HuH-7 (cell line): ENCODE measurements at regions not wholly inside any gene's neighbourhood (a gene's known extent, or its start where the extent isn't known, plus 50 kb on each side); places are given as distances from the start of the nearest gene placed in this dataset.
"Not testable (repeated sequence)": the region's sequence is repeated elsewhere in the genome, so short reads cannot be mapped to it uniquely, and the experiment has no call there.

ENCODE experiments used
- DNase-seq: peaks from one replicate; pipeline ENCODE4 v3.0.0; 2011; ENCODE audit warnings: low spot score

DNA sequence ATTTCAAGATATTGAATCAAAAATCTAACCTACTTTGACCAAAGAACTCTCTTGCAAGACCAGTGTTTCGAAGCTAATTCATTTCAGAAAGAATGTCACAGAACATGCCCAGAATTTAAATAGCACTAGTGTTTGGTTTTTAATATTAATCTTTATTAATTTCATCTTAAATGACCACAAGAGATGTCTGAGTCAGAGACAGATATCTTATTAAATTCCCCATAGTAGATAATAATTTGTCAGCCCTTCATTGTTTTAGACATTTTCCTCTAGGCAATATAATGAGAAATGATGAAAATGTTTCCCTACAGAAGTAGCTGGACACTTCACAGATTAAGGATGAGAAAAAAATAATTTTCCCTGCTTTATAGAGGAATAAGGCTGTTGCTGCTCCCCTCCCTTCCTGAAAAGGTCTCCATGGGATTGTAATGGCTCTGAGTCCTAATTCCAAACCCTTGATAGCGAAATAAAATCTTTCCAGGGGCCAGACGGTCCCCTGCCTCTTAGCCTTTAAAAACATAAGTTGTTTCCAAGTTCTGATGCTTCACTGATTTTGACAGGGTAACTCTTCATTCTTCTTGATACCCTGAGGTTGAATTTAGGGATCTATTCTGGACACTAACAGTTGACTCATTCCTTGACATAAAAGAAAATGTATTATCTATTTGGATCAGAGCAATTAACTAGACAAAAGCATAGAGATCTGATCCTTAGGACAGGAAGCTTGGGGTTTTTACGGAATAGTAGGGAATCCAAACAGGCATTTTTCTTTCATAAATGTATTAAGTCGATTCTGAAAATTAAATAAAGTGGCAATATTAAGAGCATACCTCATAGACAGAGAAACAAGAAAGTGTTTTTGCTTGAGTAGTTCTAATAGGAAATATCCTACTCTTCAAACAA, 820.8 kb downstream of the BRINP3 start:
- no peak for DNase-seq

DNA sequence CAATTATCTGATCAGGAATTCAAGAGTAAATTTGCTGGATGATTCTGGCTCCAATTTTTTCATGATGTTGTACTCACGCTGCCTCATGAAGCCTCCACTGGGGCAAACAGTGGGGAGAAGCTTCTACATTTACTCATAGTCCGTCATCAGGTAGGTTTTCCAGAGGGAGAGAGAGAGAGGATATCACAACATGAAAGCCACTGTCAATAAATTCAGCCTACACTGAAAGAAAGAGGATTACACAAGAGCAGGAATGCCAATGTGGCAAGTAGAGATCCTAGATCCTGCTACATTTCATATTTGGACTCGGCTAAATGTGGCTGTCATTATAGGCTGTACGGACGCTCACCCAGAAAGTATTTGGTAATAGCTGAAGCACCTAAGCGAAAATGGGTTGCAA, 819.9 kb downstream of the BRINP3 start:
- no peak for DNase-seq

DNA sequence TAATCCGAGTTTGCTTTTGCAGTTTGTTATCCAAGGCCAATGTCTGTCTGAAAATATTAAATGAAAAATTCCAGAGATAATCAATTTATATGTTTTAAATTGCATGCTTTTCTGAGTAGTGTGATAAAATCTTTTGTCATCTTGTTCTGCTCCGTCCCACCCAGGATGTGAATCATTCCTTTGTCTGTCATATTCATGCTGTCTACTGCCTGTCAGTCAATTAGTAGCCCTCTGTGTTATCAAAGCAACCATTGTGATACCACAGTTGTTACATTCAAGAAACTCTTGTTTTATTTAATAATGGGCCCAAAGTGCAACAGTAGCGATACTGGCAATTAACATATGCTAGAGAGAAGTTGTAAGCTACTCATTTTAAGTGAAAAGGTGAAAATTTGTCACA, 819.3 kb downstream of the BRINP3 start:
- DNase-seq, result no peak

DNA sequence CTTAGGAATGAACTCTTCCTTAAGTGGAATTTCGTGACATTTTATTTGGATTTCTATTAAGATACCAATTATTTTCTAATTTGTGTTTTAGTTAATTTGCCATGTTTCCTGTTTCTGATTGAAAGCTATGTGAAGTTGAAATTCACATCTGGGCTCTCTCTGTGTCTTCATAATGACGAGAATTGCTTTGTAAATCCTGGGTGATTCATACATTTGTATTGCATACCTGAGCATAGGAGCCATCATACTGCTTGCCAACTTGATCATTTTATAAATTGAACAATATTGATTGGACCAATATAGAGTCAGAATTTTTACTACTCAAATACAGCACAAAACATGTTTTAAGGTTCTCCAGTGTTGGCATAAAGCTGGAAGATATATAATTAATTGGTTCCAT, 817.9 kb downstream of the BRINP3 start:
- DNase-seq, result no peak

DNA sequence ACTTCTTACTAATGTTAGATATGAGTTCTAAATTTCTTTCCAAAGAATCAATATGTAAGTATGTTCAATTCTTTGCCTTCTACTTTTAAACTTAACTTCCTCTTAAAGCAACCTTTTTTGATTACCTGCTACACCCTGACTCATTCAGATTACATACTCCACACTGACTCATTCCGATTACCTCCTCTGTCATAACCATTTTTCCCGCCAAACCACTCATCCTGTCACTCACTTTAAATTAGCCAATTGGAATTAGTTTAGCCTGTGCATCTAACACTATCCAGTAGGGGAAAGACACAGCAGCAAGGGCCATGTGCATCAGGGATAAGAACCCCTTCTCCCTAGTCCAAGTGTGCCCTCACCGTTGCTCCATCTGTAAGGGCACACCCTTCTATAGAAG, 815.5 kb downstream of the BRINP3 start:
- DNase-seq, result no peak

DNA sequence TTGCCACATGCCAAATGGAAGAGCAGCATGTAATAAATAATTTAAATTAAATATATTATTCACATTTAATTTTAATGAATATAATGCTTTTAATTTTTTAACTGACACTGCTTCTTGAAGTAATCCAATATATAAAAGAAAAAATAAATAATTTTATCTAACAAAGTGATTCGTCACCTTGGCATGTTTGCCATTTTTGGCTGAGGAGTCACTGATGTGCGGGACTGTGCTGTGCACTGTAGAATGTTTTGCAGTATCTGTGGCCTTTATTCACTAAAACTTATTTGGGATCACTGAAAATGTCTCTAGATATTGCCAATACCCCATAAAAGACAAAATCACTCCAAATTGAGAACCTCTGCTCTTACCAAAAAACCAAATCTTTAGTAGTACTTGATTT, 807.8 kb downstream of the BRINP3 start:
- DNase-seq, result no peak

DNA sequence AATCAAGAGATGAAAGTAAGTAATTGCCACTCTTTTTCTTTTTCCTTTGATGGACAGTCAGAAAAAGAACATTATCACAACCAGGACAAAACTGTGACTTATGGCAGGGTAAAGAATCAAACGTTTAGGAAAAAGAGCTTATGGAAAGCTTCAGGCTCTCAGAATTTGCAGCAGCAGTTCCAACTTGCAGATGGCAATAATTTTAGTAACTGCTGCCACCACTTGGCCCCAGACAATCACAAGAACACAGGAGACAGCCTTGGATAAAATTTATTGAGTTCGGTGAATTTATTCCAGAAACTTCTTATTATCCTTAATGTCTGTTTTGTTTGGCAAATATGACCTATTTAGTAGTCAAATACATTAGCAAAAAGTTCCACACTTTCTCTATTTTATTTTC, 804.4 kb downstream of the BRINP3 start:
- no peak for DNase-seq

DNA sequence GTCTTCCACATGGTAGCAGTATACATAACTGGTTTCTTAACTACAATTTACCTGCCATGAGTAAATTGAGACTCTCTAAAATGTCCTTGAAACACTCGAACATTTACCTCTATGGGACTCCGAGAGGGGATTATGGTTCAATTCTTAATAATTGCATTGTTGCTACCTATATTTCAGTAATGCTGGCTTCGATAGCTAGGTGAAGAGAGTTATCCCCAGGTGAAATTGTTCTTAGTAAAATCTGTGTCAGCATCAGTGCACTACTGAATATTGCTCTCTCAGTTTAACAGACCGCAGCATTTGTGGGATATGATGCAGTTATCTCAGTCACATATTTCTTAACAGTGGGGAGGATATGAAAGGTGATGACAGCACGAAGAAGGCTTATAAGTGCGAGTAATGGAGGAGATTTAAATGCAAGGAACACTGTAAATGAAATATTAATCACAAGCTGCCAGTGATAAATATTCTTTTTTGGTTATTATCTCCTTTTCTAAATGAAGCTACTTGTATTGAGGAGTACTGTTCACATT, 801.9 kb downstream of the BRINP3 start:
- DNase-seq, result no peak

DNA sequence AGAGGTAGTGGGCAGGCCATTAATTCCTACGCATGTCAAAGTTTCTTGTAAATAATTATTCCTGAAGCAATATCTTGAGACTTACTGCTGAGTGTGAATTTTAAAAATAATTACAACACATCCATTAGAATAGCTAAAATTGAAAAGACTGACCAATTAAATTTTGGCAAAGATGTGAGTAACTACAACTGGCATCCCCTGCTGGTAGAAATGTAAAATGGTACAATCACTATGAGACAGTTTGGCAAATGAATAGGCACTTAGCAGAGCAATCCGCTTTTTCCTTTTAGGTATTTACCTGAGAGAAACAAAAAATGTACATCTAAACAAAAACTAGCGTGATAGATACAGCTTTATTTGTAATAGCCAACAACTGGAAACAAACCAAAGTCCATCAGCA, 798.9 kb downstream of the BRINP3 start:
- DNase-seq, result no peak

DNA sequence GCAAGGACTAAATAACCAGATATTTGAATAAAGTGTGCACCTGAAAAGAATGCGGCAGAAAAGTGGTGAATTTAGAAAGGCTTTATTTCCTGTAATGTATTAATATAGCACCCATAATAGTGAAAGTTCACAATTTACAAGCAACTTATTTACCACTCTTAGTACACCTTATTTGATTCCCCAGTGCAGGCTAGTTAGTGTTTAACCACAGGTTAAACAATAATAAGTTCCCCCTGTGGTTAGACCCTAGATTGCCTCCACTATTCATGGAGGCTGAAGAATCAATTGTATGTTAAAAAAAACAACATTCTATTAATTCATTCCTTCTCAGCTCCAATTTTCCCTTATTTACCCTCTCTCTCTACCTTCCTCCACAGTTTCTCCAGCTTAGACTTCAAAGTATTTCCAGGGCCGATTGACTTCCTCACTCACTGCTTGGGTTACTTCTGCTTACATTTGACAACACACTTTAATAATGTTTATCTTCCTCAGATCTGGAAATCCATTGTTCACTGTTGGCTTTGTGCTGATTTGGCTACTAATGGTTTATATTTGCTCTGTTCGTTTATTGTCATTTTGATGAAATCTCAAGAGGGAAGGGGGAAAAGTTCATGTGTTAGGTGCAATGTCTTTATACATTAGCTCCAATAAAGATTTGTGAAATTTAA, 796.3 kb downstream of the BRINP3 start:
- DNase-seq, result peak; percentile 23

DNA sequence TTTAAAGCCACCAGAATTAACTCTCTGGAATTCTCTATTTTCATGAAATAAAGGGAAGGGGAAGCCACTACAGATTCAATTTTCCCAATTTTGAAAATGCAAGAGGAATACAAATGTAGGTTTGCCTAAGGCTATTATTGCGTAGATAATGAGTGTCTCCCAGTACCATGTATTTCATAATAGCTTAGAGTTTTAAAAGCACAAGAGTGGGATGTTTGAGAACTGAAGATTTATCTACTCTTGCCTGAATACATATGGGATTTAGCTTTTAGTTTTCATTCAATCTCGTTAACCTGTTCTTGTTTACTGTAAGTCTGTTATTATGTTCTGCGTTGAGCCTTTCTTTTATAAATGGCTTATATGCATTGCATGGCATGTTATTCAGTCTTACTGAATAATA, 795.1 kb downstream of the BRINP3 start:
- no peak for DNase-seq

DNA sequence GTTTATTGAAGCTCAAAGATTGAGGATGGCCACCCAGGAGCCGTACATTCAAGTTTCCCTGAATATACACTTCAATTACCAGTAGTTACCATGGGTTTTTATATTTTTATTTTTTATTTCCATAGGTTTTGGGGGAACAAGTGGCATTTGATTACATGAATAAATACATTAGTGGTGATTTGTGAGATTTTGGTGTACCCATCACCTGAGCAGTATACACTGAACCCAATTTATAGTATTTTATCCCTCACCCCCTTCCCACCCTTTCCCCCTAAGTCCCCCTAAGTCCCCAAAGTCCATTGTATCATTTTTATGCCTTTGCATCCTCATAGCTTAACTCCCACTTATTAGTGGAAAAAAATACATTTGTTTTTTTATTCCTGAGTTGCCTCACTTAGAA, 791.4 kb downstream of the BRINP3 start:
- no peak for DNase-seq

DNA sequence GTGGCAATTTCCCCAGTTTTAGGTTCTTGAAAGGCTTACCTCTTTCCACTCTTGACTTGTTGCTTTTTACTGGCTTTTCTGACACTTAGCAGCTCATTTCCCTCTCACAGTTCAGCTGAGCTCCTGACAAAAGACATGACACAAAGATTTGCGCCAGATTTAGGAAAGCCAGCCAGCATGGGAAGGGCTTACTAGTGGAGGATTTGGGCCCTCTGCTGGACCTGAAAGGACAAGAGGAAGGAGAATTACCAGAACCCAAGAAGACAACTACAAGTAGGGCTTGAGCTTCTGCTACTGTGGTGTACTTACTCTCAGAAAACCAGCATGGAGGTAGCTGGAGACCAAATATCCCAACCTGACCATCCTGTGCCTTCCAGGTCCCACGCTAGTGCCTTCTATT, 784.5 kb downstream of the BRINP3 start:
- DNase-seq, result no peak

DNA sequence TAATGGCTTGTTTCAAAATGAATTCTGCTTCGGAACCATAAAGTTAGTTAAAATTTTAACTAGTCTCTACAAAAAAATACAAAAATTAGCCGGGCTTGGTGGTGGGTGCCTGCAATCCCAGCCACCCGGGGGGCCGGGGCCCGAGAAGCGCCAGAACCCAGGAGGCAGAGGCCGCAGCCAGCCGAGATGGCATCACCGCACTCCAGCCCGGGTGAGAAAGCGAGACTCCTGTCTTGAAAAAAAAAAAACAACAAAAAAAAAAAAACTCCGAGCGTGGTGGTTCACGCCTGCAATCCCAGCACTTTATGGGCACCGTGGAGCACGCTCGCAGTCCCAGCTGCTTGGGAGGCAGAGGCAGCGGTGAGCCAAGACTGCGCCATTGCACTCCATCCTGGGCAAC, 781.4 kb downstream of the BRINP3 start:
- DNase-seq, result no peak

DNA sequence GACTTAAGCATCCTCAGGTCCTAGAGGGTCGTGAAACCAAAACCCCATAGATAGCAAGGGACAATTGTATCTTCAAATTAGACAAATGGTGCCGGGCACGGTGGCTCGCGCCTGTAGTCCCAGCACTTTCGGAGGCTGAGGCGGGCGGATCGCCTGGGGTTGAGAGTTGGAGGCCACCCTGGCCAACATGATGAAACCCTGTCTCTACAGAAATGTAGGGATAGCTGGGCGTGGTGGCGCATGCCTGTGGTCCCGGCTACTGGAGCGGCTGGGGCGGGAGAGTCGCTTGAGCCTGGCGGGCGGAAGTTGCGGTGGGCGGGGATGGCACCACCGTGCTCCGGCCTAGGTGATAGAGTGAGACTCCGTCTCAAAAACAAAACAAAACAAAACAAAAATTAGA, 780.6 kb downstream of the BRINP3 start:
- no peak for DNase-seq

DNA sequence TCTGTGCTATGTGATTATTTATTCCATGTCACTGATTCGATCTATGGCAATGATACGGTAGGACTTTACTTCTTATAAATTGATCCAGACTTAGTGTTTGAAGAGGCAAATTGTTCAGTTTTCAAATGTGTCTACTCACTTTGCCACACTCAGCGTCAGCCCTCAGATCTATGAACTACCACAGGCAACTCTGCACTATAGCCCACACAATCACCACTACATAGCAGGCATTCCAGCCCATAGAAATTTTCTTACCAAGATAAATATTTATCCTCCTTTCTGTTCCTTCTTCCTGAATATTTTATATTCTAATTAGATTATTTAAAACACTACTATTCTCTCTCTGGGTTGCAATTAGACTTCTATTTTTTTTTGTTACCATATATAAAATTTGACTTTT, 776.1 kb downstream of the BRINP3 start:
- DNase-seq, result no peak

DNA sequence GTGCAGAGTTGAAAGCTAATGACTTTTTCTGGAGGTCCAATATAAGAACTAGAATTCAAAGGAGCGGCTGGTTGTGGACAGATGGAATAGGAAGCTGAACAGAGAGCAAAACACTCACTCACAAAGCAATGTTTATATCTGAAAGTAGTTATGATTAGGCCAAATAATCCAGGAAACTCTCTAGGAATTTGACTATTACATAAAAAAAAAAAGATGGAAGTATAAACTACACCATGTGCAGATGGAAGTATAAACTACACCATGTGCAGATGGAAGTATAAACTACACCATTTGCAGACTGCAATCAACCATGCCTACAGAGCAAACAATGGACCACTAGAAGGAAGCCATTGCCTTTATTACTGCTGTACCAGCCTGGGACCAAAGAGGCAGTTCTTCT, 771.1 kb downstream of the BRINP3 start:
- DNase-seq, result no peak

DNA sequence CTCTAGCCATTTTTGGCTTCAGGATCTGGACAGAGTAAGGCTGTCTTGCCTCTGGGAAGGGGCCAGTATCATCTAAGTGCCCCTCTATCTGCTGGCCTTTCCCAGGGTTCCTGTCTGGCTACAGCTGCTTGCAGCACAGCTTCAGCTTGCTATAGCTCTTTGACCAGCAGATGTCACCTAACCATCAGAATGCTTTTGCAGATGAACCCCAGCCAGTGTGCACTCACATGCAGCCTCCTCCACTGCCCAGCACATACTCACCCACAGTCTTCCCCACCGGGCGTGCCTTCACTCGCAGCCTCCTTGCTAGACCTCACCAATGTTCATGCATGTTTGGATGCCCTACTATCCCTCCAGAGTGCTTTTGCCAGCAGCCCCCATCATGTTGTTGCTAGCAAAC, 769.0 kb downstream of the BRINP3 start:
- DNase-seq, result peak; percentile 60

DNA sequence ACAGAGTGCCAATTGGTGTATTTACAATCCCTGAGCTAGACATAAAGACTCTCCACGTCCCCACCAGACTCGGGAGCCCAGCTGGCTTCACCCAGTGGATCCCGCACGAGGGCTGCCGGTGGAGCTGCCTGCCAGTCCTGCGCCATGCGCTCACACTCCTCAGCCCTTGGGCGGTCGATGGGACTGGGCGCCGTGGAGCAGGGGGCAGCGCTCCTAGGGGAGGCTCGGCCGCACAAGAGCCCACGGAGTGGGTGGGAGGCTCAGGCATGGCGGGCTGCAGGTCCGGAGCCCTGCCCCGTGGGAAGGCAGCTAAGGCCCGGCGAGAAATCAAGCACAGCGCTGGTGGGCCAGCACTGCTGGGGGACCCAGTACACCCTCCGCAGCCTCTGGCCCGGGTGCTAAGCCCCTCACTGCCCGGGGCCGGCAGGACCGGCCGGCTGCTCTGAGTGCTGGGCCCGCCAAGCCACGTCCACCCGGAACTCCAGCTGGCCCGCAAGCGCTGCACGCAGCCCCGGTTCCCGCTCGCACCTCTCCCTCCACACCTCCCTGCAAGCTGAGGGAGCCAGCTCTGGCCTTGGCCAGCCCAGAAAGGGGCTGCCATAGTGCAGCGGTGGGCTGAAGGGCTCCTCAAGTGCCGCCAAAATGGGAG, 759.4 kb downstream of the BRINP3 start:
- not testable (repeated sequence) for DNase-seq

DNA sequence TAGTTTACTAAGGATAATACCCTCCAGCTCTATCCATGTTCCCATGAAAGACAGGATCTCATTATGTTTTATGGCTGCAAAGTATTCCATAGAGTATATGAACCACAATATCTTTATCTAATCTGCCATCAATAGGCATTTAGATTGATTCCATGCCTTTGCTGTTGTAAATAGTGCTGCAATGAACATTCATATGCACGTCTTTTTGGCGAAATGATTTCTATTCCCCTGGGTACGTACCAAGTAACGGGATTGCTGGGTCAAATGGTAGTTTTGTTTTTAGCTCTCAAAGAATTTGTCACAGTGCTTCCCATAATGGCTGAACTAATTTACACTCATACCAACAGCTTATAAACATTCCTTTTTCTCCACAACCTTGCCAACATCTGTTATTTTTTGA, 750.9 kb downstream of the BRINP3 start:
- no peak for DNase-seq

DNA sequence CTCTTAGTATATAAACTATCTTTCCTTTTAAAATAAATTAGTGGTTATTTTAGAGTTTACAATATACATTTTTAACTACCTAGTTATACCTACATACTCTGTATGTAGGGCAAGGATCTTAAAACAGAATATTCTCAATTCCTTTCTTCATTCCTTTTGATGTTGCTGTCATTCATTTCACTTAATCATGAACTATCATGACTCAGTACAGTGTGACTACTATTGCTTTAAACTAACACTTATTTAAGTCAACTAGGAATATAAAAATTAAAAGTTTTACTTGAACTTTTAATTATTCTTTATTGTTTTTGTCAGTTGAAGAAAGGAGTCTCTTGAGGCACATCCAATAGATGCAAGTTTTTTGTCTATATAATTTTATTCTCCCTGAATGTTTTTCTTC, 726.4 kb downstream of the BRINP3 start:
- no peak for DNase-seq

DNA sequence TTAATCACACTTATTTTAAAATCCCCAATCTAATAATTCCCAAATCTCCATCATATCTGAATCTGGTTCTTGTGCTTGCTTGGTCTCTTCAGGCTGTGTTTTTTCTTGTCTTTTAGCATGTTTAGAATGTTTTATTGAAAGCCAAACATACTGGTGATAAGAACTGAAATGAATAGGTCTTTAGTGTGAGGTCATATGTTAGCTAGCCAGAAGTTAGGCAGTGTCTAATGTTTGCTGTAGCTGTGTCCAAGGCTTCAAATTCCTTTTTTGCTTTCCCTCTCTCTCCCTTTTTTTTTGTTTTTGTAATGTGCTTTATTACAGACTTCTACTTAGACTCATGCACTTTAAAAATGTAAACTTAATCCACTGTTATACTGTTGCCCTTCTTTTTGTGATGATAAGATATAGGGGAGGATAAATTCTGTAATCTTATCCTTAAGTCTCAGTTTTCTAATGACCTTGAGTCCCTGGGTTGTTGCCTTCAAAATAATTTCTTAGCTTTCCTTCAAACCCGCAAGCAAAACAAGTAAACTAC, 725.1 kb downstream of the BRINP3 start:
- DNase-seq, result peak; percentile 6

DNA sequence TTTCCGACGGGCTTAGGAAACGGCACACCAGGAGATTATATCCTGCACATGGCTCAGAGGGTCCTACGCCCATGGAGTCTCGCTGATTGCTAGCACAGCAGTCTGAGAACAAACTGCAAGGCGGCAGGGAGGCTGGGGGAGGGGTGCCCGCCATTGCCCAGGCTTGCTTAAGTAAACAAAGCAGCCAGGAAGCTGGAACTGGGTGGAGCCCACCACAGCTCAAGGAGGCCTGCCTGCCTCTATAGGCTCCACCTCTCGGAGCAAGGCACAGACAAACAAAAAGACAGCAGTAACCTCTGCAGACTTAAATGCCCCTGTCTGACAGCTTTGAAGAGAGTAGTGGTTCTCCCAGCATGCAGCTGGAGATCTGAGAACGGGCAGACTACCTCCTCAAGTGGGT, 722.6 kb downstream of the BRINP3 start:
- DNase-seq, result not testable (repeated sequence)
